PC-9 (cell line): ENCODE measurements at regions not wholly inside any gene's neighbourhood (a gene's known extent, or its start where the extent isn't known, plus 50 kb on each side); places are given as distances from the start of the nearest gene placed in this dataset.

Experiments
- BruUV-seq: library from RNA; stranded (reverse); fragments of 400-500 nt; replicated peaks from 2 replicates; lab custom pipeline; 2021; lab: Mats Ljungman, UMichigan
- CTCF ChIA-PET: fragments of 300-600 bp; sonication (Branson Sonifier 250); formaldehyde crosslinking; loops from one replicate; lab custom pipeline; 2022; ENCODE audit warnings: antibody characterized with exemption; lab: Charles Lee
- POLR2A ChIA-PET: fragments of 300-600 bp; sonication (Branson Sonifier 250); formaldehyde crosslinking; loops from one replicate; lab custom pipeline; 2022; ENCODE audit warnings: antibody characterized with exemption; ENCODE audit not compliant: unreplicated experiment; lab: Charles Lee
- DNase-seq, 2 experiments: peaks; one replicate each; pipeline versions ENCODE4 v3.0.0 to v3.0.0-alpha.2; 2015 to 2022; ENCODE audit warnings: mixed read lengths in 1 of 2
- H2AFZ ChIP-seq: fragments of 200-600 bp; sonication (generic); 2 replicates; pipeline ENCODE4 v1.8.1; 2017; ENCODE audit warnings: antibody characterized with exemption
- H3F3A ChIP-seq: fragments of 200-600 bp; sonication (generic); 2 replicates; pipeline ENCODE4 v1.8.1; 2017; ENCODE audit warnings: antibody characterized with exemption, mild to moderate bottlenecking, low read depth; ENCODE audit not compliant: insufficient read depth
- H3K27ac ChIP-seq: fragments of 200-600 bp; sonication (generic); 2 replicates; pipeline ENCODE4 v1.6.1; 2016; ENCODE audit warnings: mixed run types
- H3K27me3 ChIP-seq: fragments of 200-600 bp; sonication (generic); 2 replicates; pipeline ENCODE4 v1.6.1; 2016; ENCODE audit warnings: low read depth, mixed run types; ENCODE audit not compliant: insufficient read depth
- H3K36me3 ChIP-seq: fragments of 200-600 bp; sonication (generic); 2 replicates; pipeline ENCODE4 v1.6.1; 2016; ENCODE audit warnings: low read depth, mixed run types
- H3K4me1 ChIP-seq: fragments of 200-600 bp; sonication (generic); replicated peaks from 2 replicates; pipeline ENCODE4 v1.6.1; 2016; ENCODE audit warnings: mixed run types; ENCODE audit not compliant: insufficient read depth
- H3K4me2 ChIP-seq: fragments of 200-600 bp; sonication (generic); 2 replicates; pipeline ENCODE4 v1.6.1; 2017; ENCODE audit warnings: mixed run types
- H3K4me3 ChIP-seq: fragments of 200-600 bp; sonication (generic); 2 replicates; pipeline ENCODE4 v1.6.1; 2016; ENCODE audit warnings: mixed run types
- H3K79me2 ChIP-seq: fragments of 200-600 bp; sonication (generic); 2 replicates; pipeline ENCODE4 v1.6.1; 2017; ENCODE audit warnings: low read depth, mixed run types
- H3K9me2 ChIP-seq: fragments of 200-600 bp; sonication (generic); 2 replicates; pipeline ENCODE4 v1.8.1; 2017; ENCODE audit warnings: mild to moderate bottlenecking; ENCODE audit not compliant: insufficient read depth
- H3K9me3 ChIP-seq: fragments of 200-600 bp; sonication (generic); 2 replicates; pipeline ENCODE4 v1.8.1; 2016; ENCODE audit warnings: low read depth; ENCODE audit not compliant: insufficient read depth
- H4K20me1 ChIP-seq: fragments of 200-600 bp; sonication (generic); 2 replicates; pipeline ENCODE4 v1.8.1; 2017; ENCODE audit not compliant: insufficient read depth
- CTCF ChIP-seq: fragments of 200-600 bp; sonication (generic); conservative IDR thresholded peaks from 2 replicates; pipeline ENCODE4 v1.6.1; 2017; ENCODE audit warnings: mixed run types, antibody characterized with exemption, mild to moderate bottlenecking, moderate library complexity
- EZH2 ChIP-seq: fragments of 200-600 bp; sonication (generic); IDR thresholded peaks from 2 replicates; pipeline ENCODE4 v1.8.0; 2017; ENCODE audit warnings: antibody characterized with exemption, low read depth
- intact Hi-C: fragments of 100-400 bp; cut with micrococcal nuclease; formaldehyde crosslinking; loops from one replicate; pipeline ENCODE4 v1.10.0; 2022; ENCODE audit not compliant: unreplicated experiment

- TF ChIP-seq EZH2 = no peak
- no peak for TF ChIP-seq CTCF
- Histone ChIP-seq H3K79me2 (no peaks in the 10 kb centered on the region), H3K4me1 (no peaks in the 10 kb centered on the region), H4K20me1 (no peaks in the 10 kb centered on the region), H3K27me3 (peaks cover 4% of the 10 kb centered on the region; the same call in 1 of the 2 replicates), H3K27ac (no peak overlapping the region), H3F3A (no peaks in the 10 kb centered on the region), H3K4me2 (no peak overlapping the region), H2AFZ (no peak overlapping the region), H3K9me2 (no peaks in the 10 kb centered on the region), H3K4me3 (no peak overlapping the region), H3K9me3 (no peaks in the 10 kb centered on the region), H3K36me3 (no peaks in the 10 kb centered on the region)
- ChIA-PET CTCF (no interaction called here), POLR2A (no interaction called here)
- no TSS peak for BruUV-seq
- DNase-seq = no peak
- intact Hi-C loops = no loop called here
Measured at GRCh38 chr4:188220006-188220405, 80.8 kb downstream of the TRIML1 start.

- CTCF ChIA-PET = no interaction called here
- TF ChIP-seq CTCF (no peak), EZH2 (no peak)
- no TSS peak for BruUV-seq
Measured at GRCh38 chr4:188221090-188221489, 81.8 kb downstream of the TRIML1 start.

GRCh38 chr4:188228279-188228678 lies 89.0 kb downstream of the TRIML1 start:
- Histone ChIP-seq H3K79me2 (no peaks in the 10 kb centered on the region), H3K36me3 (no peaks in the 10 kb centered on the region), H3K4me3 (no peak overlapping the region), H2AFZ (no peak overlapping the region), H4K20me1 (no peaks in the 10 kb centered on the region), H3F3A (no peaks in the 10 kb centered on the region), H3K27me3 (peaks cover 8% of the 10 kb centered on the region), H3K9me3 (no peaks in the 10 kb centered on the region), H3K9me2 (no peaks in the 10 kb centered on the region), H3K4me1 (no peaks in the 10 kb centered on the region), H3K27ac (no peak overlapping the region), H3K4me2 (no peak overlapping the region)
- no peak for DNase-seq
- TF ChIP-seq EZH2 = no peak
- TF ChIP-seq CTCF = no peak
- ChIA-PET CTCF (no interaction called here), POLR2A (no interaction called here)
- intact Hi-C loops = no loop called here
- no TSS peak for BruUV-seq

More at GRCh38 chr4:188221090-188221489, 81.8 kb downstream of the TRIML1 start:
- no peak overlapping the region for H2AFZ ChIP-seq
- no peaks in the 10 kb centered on the region for H3K4me1 ChIP-seq
- H3F3A ChIP-seq = no peaks in the 10 kb centered on the region
- H3K27me3 ChIP-seq = peaks cover 5% of the 10 kb centered on the region
- H3K4me3 ChIP-seq = no peak overlapping the region
- POLR2A ChIA-PET = no interaction called here
- intact Hi-C loops = no loop called here
- H4K20me1 ChIP-seq = no peaks in the 10 kb centered on the region
- DNase-seq = peak in 1 of 2 experiments; percentile 49
- H3K9me2 ChIP-seq = no peaks in the 10 kb centered on the region
- no peaks in the 10 kb centered on the region for H3K79me2 ChIP-seq
- no peaks in the 10 kb centered on the region for H3K9me3 ChIP-seq
- no peak overlapping the region for H3K4me2 ChIP-seq
- H3K36me3 ChIP-seq = no peaks in the 10 kb centered on the region
- no peak overlapping the region for H3K27ac ChIP-seq
